ENCODE measurements at regions not wholly inside any gene's neighbourhood (a gene's known extent, or its start where the extent isn't known, plus 50 kb on each side); places are given as distances from the start of the nearest gene placed in this dataset.

GRCh38 chr4:188262464-188262863, 123.2 kb downstream of the TRIML1 start:
- Histone ChIP-seq H3K9me3 (no peaks in the 10 kb centered on the region), H3K27me3 (no peaks in the 10 kb centered on the region), H3K36me3 (no peaks in the 10 kb centered on the region), H3K4me3 (no peak overlapping the region), H3K4me1 (ENCODE audit: insufficient read depth) (no peaks in the 10 kb centered on the region), H3K27ac (no peak overlapping the region)
- no peak for DNase-seq
- WGBS, 3 donors, result 57 to 64% (median 62%) methylated on average over 10 of the region's 10 CpGs
- no peak for TF ChIP-seq CTCF (IDR thresholded peaks at IDR 0.05)
- no peak for TF ChIP-seq POLR2A (IDR thresholded peaks at IDR 0.05)
- TF ChIP-seq EP300 (IDR thresholded peaks at IDR 0.05), result no peak
- intact Hi-C loops (cut with DNase I), result no loop called here

GRCh38 chr4:188263321-188263720, 124.1 kb downstream of the TRIML1 start:
- WGBS, 3 donors, result 60 to 73% (median 62%) methylated on average over 5 of the region's 5 CpGs
- no peak overlapping the region for H3K27ac ChIP-seq
- H3K9me3 ChIP-seq, result no peaks in the 10 kb centered on the region
- no peak overlapping the region for H3K4me3 ChIP-seq
- no peaks in the 10 kb centered on the region for H3K27me3 ChIP-seq
- H3K4me1 ChIP-seq (ENCODE audit: insufficient read depth), result no peaks in the 10 kb centered on the region
- no peak for TF ChIP-seq POLR2A (IDR thresholded peaks at IDR 0.05)
- no peak for TF ChIP-seq CTCF (IDR thresholded peaks at IDR 0.05)
- no peak for TF ChIP-seq EP300 (IDR thresholded peaks at IDR 0.05)
- no peak for DNase-seq
- intact Hi-C loops (cut with DNase I), result no loop called here
- no peaks in the 10 kb centered on the region for H3K36me3 ChIP-seq

- no peak for DNase-seq
Measured at GRCh38 chr4:188266386-188266785, 127.1 kb downstream of the TRIML1 start.

GRCh38 chr4:188268131-188268908, 129.1 kb downstream of the TRIML1 start:
- Histone ChIP-seq H3K9me3 (no peaks in the 10 kb centered on the region), H3K27me3 (no peaks in the 10 kb centered on the region), H3K27ac (no peak overlapping the region), H3K4me3 (no peak overlapping the region), H3K36me3 (no peaks in the 10 kb centered on the region), H3K4me1 (ENCODE audit: insufficient read depth) (no peaks in the 10 kb centered on the region)
- no peak for TF ChIP-seq CTCF (IDR thresholded peaks at IDR 0.05)
- TF ChIP-seq EP300 (IDR thresholded peaks at IDR 0.05), result no peak
- no peak for TF ChIP-seq POLR2A (IDR thresholded peaks at IDR 0.05)
- intact Hi-C loops (cut with DNase I), result no loop called here
- DNase-seq, result no peak
- WGBS, 3 donors, result 67 to 70% (median 68%) methylated on average over 13 of the region's 13 CpGs

More at GRCh38 chr4:188266386-188266785, 127.1 kb downstream of the TRIML1 start:
- no peaks in the 10 kb centered on the region for H3K27me3 ChIP-seq
- no peak overlapping the region for H3K4me3 ChIP-seq
- no peaks in the 10 kb centered on the region for H3K9me3 ChIP-seq
- intact Hi-C loops (cut with DNase I), result no loop called here
- H3K4me1 ChIP-seq (ENCODE audit: insufficient read depth), result no peaks in the 10 kb centered on the region
- WGBS, 3 donors, result 85 to 88% (median 86%) methylated on average over 6 of the region's 6 CpGs
- TF ChIP-seq POLR2A (IDR thresholded peaks at IDR 0.05), result no peak
- TF ChIP-seq EP300 (IDR thresholded peaks at IDR 0.05), result no peak
- TF ChIP-seq CTCF (IDR thresholded peaks at IDR 0.05), result no peak
- H3K27ac ChIP-seq, result no peak overlapping the region
- no peaks in the 10 kb centered on the region for H3K36me3 ChIP-seq
